Brain microvascular endothelial cell (primary cell): ENCODE measurements at regions not wholly inside any gene's neighbourhood (a gene's known extent, or its start where the extent isn't known, plus 50 kb on each side); places are given as distances from the start of the nearest gene placed in this dataset.

Experiments
- DNase-seq: peaks from one replicate; pipeline ENCODE4 v3.0.0-alpha.2; 2020
- H3K27ac ChIP-seq: fragments of 250-450 bp; sonication (Bioruptor Pico); 2 replicates; pipeline ENCODE4 v1.5.1; 2020; ENCODE audit warnings: mild to moderate bottlenecking, moderate library complexity
- H3K27me3 ChIP-seq: fragments of 250-450 bp; sonication (Bioruptor Pico); replicated peaks from 2 replicates; pipeline ENCODE4 v1.5.1; 2020; ENCODE audit warnings: mild to moderate bottlenecking
- H3K36me3 ChIP-seq: fragments of 250-450 bp; sonication (Bioruptor Pico); replicated peaks from 2 replicates; pipeline ENCODE4 v1.5.1; 2020; ENCODE audit warnings: mild to moderate bottlenecking
- H3K4me3 ChIP-seq: 2 replicates; pipeline ENCODE4 v1.5.1; 2011; ENCODE audit warnings: low read depth, mild to moderate bottlenecking, control low read depth, low read length, moderate library complexity
- CTCF ChIP-seq: IDR thresholded peaks from 2 replicates; pipeline ENCODE4 v1.5.1; 2011; ENCODE audit warnings: low read depth, mild to moderate bottlenecking, moderate library complexity, low read length, control low read depth, inconsistent platforms; ENCODE audit errors: missing control alignments
- in situ Hi-C: cut with HindIII; loops from 2 replicates; pipeline ENCODE4 v1.10.0; 2017; ENCODE audit warnings: low sequenced_read_pairs, low pct_ligation_motif_present

- TF ChIP-seq CTCF = no peak
- Histone ChIP-seq H3K27ac (no peak overlapping the region), H3K27me3 (no peaks in the 10 kb centered on the region), H3K4me3 (no peak overlapping the region), H3K36me3 (no peaks in the 10 kb centered on the region)
- in situ Hi-C loops = no loop called here
- no peak for DNase-seq
These were observed 594.4 kb downstream of the SLITRK6 start for GRCh38 chr13:85204668-85205344.

GRCh38 chr13:85197431-85197830 lies 601.8 kb downstream of the SLITRK6 start:
- in situ Hi-C loops = no loop called here

GRCh38 chr13:85194482-85194881 lies 604.7 kb downstream of the SLITRK6 start:
- TF ChIP-seq CTCF = no peak
- Histone ChIP-seq H3K4me3 (no peak overlapping the region), H3K27me3 (no peaks in the 10 kb centered on the region), H3K36me3 (no peaks in the 10 kb centered on the region), H3K27ac (no peak overlapping the region)
- DNase-seq = no peak
- in situ Hi-C loops = no loop called here

More at GRCh38 chr13:85197431-85197830, 601.8 kb downstream of the SLITRK6 start:
- no peak for TF ChIP-seq CTCF
- no peak for DNase-seq
- Histone ChIP-seq H3K4me3 (no peak overlapping the region), H3K27me3 (no peaks in the 10 kb centered on the region), H3K36me3 (no peaks in the 10 kb centered on the region), H3K27ac (no peak overlapping the region)

- no peak overlapping the region for H3K4me3 ChIP-seq
- no peaks in the 10 kb centered on the region for H3K27me3 ChIP-seq
- no peak overlapping the region for H3K27ac ChIP-seq
- DNase-seq = no peak
- TF ChIP-seq CTCF = no peak
- no peaks in the 10 kb centered on the region for H3K36me3 ChIP-seq
- in situ Hi-C loops = no loop called here
These were observed 607.1 kb downstream of the SLITRK6 start for GRCh38 chr13:85191996-85192718.

GRCh38 chr13:85186356-85187045 lies 612.7 kb downstream of the SLITRK6 start:
- no peak for TF ChIP-seq CTCF
- in situ Hi-C loops = no loop called here
- Histone ChIP-seq H3K27ac (no peak overlapping the region), H3K4me3 (no peak overlapping the region), H3K36me3 (no peaks in the 10 kb centered on the region), H3K27me3 (no peaks in the 10 kb centered on the region)
- DNase-seq = no peak
